GM19043 (cell line): ENCODE measurements at regions not wholly inside any gene's neighbourhood (a gene's known extent, or its start where the extent isn't known, plus 50 kb on each side); places are given as distances from the start of the nearest gene placed in this dataset.

ENCODE experiments used
- ATAC-seq: cut with Tn5 transposase; IDR thresholded peaks from one replicate; pipeline ENCODE4 v1.9.1; 2021; ENCODE audit warnings: low read depth; ENCODE audit not compliant: unreplicated experiment

DNA sequence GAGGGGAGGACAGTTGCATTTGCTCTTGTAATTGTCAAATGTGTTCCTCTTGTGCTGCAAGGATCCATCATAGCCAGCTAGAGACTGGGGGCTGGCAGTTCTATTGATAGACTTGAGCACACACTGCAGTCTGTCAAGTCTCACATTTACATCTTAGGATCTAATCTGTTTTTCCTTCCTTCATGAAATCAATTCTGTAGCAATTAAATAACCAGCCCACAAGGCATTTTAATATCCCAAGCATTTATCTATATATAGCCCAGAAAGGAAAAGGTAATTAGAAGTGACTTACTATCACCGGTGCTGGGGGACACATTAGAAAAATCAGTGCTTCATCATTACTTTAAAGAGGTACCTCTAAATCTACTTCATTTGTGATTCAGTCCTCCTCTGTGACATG lies 143.0 kb upstream of the STXBP5 start:
- no peak for ATAC-seq

DNA sequence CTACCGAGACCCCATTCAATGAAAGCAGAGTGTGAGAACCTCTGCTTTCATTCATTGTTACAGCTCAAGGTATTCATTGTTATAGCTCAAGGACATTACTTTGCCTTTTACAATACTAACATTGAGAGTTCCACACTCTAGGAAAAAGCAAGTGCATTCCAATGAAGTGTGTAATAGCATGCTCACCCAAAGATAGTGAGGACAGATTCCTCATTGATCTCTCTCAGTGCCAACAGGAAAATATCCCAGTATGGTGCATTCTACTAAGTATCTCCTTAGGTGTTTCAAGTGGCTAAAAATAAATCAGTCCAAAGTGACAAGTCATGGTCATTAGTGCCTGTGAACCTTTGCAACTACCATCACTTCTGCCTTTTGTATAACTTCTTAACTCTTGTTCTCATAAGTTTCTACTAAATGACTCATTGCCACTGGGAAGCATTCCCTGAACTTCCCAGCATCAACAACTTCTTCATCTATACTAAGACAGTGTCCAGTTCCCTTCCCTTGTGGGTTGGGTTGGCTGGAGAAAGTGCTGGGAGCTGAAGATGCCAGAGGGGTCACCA lies 140.7 kb upstream of the STXBP5 start:
- ATAC-seq: no peak

- no peak for ATAC-seq
These were observed 138.4 kb upstream of the STXBP5 start for GRCh38 chr6:147065786-147066185.

DNA sequence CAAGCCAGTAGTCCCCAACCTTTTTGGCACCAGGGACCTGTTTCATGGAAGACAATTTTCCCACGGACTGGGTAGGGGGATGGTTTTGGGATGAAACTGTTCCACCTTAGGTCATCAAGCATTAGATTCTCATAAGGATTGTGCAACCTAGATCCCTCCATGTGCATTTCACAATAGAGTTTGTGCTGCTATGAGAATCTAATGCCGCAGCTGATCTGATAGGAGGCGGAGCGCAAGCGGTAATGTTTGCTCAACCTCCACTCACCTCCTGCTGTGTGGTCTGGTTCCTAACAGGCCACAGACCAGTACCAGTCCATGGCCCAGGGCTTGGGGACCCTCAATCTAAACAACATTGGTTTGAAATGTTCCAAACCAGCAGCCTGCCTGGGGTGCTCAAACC lies 137.0 kb upstream of the STXBP5 start:
- no peak for ATAC-seq

GRCh38 chr6:147071776-147072175 lies 132.4 kb upstream of the STXBP5 start:
- no peak for ATAC-seq

DNA sequence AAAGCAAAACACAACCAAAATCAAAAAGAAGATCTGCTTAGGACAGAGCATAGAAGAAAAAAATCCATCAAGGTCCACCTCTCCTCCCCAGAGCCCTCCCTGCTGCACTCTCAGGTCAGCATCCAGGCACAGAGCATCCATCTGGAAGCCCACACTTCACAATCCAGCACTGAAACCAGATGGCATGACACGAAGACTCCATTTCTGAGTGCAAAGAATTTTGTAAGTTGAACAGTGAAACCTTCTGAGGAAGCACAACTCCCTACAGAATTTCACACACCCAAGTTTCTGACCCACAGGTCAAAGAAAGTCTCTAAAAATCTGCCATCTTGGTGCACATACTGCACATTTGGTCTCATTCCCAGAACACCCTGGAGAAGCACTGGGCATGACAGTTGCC lies 128.8 kb upstream of the STXBP5 start:
- no peak for ATAC-seq

DNA sequence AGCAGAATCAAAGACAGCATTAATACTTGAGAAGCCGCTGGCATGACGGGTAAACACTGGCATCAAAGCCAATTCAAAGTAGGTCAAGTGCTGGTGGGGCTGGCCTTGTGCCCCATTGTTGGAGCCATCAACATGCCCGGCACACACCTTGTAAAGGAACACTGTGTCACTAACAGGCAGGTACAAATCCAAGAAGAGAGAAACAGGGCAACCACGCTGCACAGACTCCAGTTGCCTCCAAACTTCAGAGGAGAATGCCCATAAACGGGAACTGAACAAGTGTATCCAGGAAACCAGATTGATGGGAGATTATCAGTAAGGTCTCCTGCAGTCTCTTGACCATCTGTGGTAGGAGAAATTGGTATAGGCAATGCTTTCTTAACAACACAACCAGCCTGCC lies 127.0 kb upstream of the STXBP5 start:
- ATAC-seq: no peak

GRCh38 chr6:147078106-147078505 lies 126.1 kb upstream of the STXBP5 start:
- no peak for ATAC-seq

DNA sequence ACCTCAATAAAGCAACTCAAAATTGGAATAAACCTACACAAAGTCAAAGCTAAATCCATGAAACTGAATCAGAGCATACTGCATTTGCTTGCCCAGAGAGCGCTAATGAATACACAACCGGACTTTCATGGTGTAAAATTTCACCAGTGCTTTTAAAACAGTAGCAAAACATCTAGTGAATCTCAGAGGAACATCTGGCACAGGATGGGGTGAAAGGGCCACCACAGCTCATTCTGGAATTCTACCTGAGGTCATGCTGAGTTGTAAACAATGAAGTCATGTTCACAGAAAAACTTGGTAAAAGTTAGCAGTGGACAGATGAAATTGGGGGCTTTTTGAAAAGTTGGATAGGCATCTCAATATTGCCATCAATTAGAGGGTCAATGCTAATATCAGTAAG lies 125.6 kb upstream of the STXBP5 start:
- ATAC-seq: no peak

GRCh38 chr6:147080225-147080624 lies 124.0 kb upstream of the STXBP5 start:
- no peak for ATAC-seq

GRCh38 chr6:147081076-147081609 lies 123.1 kb upstream of the STXBP5 start:
- no peak for ATAC-seq

DNA sequence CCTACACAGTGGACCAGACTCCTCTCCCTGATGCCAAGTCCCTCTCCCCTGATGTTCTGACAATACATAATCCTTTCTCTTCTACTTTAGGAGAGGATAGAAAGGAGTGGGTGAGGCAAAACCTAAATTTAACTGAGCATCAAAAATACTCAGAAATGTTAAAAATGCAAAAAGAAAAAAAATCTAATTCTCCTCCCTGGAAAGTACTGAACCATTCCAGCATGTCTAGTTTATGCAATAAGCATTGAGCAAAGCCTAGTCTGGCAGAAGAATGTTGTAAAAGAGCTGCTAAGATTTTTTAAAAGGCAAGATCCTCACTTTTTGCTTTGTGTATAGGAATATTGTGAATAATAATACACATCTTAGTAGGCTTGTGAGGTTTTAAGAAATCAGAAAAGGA lies 116.6 kb upstream of the STXBP5 start:
- ATAC-seq: no peak

DNA sequence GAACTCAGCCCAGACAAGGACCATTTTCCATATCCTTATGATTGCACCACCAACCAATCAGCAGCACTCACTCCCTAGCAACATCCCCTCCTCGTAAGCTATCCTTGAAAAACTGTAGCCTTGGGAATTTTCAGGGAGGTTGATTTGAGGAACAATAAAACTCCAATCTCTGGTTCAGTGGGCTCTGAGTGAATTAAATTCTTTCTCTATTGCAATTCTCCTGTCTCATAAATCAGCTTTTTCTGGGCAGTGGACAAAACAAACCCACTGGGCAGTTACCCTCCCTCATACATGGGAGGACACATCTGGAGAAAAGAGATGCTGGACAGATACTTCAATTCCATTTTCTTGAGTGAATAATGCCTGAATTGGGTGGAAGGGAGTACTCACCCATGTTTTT lies 115.4 kb upstream of the STXBP5 start:
- ATAC-seq: no peak

DNA sequence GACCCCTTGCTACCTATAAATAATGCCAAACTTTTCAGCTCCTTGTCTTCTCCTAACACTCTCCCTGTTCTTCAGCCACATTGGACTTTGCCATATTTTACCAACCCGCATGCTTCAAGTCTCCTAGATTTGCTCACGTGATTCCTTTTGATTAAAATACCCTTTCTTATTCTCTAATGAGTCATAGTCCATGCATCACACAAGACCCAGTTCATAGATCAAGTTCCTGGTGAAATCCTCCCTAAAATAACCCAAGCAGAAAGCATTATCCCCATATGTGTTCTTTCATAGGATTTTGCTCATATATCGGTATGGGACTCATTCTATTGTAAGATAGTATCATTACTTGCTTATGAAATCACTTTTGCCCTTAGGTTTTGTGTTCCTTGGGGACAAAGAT lies 108.9 kb upstream of the STXBP5 start:
- no peak for ATAC-seq

GRCh38 chr6:147099974-147100373 lies 104.2 kb upstream of the STXBP5 start:
- ATAC-seq: no peak

- ATAC-seq: no peak
These were observed 101.2 kb upstream of the STXBP5 start for GRCh38 chr6:147103007-147103406.

GRCh38 chr6:147103694-147104093 lies 100.5 kb upstream of the STXBP5 start:
- ATAC-seq: no peak

GRCh38 chr6:147105786-147106185 lies 98.4 kb upstream of the STXBP5 start:
- ATAC-seq: no peak

GRCh38 chr6:147106759-147107401 lies 97.3 kb upstream of the STXBP5 start:
- ATAC-seq: no peak

GRCh38 chr6:147108259-147108910 lies 95.8 kb upstream of the STXBP5 start:
- ATAC-seq: no peak

GRCh38 chr6:147109707-147110106 lies 94.5 kb upstream of the STXBP5 start:
- no peak for ATAC-seq

DNA sequence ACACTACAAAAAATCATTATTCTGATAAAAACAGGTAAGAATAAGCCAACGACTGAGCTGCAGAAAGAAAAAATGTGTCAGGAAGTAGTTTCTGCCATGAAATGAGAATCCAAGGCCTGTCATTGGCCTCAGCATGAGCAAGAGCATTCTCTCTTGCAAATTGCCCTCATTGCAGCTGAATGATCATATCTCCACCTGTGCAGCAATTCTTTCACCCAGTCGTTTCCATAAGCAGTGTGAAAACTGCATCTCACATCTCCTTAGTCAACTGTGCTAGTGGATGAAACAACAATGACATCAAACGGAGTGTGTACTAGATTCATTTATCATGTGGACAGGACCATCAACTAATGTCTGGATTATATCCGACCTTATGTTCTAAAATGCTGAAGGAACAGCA lies 88.2 kb upstream of the STXBP5 start:
- ATAC-seq: no peak
